Activated CD4-positive, alpha-beta memory T cell treated with anti-CD3 and anti-CD28 coated beads, Interleukin-2, amount 10 ng/mL, durations not matched to agents 7 days and 5 days (primary cell): ENCODE measurements at regions not wholly inside any gene's neighbourhood (a gene's known extent, or its start where the extent isn't known, plus 50 kb on each side); places are given as distances from the start of the nearest gene placed in this dataset.

Experiments
- CTCF ChIA-PET: fragments of 350-600 bp; sonication (Branson Sonifier 250); formaldehyde crosslinking; loops from one replicate; lab custom pipeline; 2021; ENCODE audit warnings: antibody characterized with exemption, inconsistent platforms; lab: Charles Lee
- POLR2A ChIA-PET: fragments of 350-600 bp; sonication (Branson Sonifier 250); formaldehyde crosslinking; loops from one replicate; lab custom pipeline; 2021; ENCODE audit warnings: antibody characterized with exemption; lab: Charles Lee
- DNase-seq: peaks from one replicate; pipeline ENCODE4 v3.0.0-alpha.2; 2020
- H3K27ac Mint-ChIP-seq: one replicate; pipeline ENCODE4 v1.8.0; 2021; ENCODE audit warnings: mild to moderate bottlenecking, mixed read lengths
- H3K27me3 Mint-ChIP-seq: one replicate; pipeline ENCODE4 v1.8.0; 2021; ENCODE audit warnings: mixed read lengths
- H3K36me3 Mint-ChIP-seq: one replicate; pipeline ENCODE4 v1.8.0; 2021; ENCODE audit warnings: low read depth, mixed read lengths
- H3K4me1 Mint-ChIP-seq: one replicate; pipeline ENCODE4 v1.8.0; 2021; ENCODE audit warnings: mixed read lengths
- H3K4me3 Mint-ChIP-seq: one replicate; pipeline ENCODE4 v1.8.0; 2021; ENCODE audit warnings: mild to moderate bottlenecking, mixed read lengths
- H3K9me3 Mint-ChIP-seq: one replicate; pipeline ENCODE4 v1.8.0; 2021; ENCODE audit warnings: mixed read lengths

- ChIA-PET POLR2A (no interaction called here), CTCF (no interaction called here)
- DNase-seq = no peak
- Mint-ChIP-seq H3K27me3 (no peaks in the 10 kb centered on the region), H3K9me3 (no peaks in the 10 kb centered on the region), H3K4me3 (no peak overlapping the region), H3K4me1 (no peaks in the 10 kb centered on the region), H3K36me3 (no peaks in the 10 kb centered on the region), H3K27ac (no peak overlapping the region)
Observed at GRCh38 chr13:78410164-78410563, 193.2 kb downstream of the POU4F1 start.

DNA sequence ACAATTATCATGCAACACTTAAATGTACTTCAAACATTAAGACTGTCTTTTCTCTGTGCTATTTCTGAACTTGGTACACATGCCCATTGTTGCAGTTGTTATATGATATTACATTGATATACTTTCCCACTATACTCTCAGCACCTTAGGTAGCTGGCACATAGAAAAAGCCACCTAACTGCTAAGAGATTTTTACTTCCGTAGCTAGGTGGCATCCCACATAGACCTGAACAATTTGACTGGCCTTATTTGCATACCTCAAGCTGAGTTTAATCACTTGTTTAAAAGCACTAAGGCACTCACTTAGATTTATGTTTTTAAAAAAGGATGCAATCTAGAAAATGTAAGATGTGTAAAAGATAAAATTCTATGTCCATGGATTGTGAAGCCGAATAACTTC is 194.2 kb downstream of the POU4F1 start:
- H3K9me3 Mint-ChIP-seq = no peaks in the 10 kb centered on the region
- H3K4me1 Mint-ChIP-seq = no peaks in the 10 kb centered on the region
- DNase-seq = no peak
- no peaks in the 10 kb centered on the region for H3K36me3 Mint-ChIP-seq
- CTCF ChIA-PET = no interaction called here
- H3K27ac Mint-ChIP-seq = no peak overlapping the region
- POLR2A ChIA-PET = no interaction called here
- H3K4me3 Mint-ChIP-seq = no peak overlapping the region
- no peaks in the 10 kb centered on the region for H3K27me3 Mint-ChIP-seq

- Mint-ChIP-seq H3K36me3 (no peaks in the 10 kb centered on the region), H3K9me3 (no peaks in the 10 kb centered on the region), H3K4me3 (no peak overlapping the region), H3K27ac (no peak overlapping the region), H3K4me1 (no peaks in the 10 kb centered on the region), H3K27me3 (no peaks in the 10 kb centered on the region)
- DNase-seq = no peak
- POLR2A ChIA-PET = no interaction called here
- CTCF ChIA-PET = no interaction called here
Observed at GRCh38 chr13:78404846-78405360, 198.4 kb downstream of the POU4F1 start.

- H3K9me3 Mint-ChIP-seq = no peaks in the 10 kb centered on the region
- H3K27ac Mint-ChIP-seq = no peak overlapping the region
- DNase-seq = no peak
- no peak overlapping the region for H3K4me3 Mint-ChIP-seq
- CTCF ChIA-PET = no interaction called here
- H3K36me3 Mint-ChIP-seq = no peaks in the 10 kb centered on the region
- no peaks in the 10 kb centered on the region for H3K27me3 Mint-ChIP-seq
- no peaks in the 10 kb centered on the region for H3K4me1 Mint-ChIP-seq
- POLR2A ChIA-PET = no interaction called here
Observed at GRCh38 chr13:78402708-78403400, 200.5 kb downstream of the POU4F1 start.

DNA sequence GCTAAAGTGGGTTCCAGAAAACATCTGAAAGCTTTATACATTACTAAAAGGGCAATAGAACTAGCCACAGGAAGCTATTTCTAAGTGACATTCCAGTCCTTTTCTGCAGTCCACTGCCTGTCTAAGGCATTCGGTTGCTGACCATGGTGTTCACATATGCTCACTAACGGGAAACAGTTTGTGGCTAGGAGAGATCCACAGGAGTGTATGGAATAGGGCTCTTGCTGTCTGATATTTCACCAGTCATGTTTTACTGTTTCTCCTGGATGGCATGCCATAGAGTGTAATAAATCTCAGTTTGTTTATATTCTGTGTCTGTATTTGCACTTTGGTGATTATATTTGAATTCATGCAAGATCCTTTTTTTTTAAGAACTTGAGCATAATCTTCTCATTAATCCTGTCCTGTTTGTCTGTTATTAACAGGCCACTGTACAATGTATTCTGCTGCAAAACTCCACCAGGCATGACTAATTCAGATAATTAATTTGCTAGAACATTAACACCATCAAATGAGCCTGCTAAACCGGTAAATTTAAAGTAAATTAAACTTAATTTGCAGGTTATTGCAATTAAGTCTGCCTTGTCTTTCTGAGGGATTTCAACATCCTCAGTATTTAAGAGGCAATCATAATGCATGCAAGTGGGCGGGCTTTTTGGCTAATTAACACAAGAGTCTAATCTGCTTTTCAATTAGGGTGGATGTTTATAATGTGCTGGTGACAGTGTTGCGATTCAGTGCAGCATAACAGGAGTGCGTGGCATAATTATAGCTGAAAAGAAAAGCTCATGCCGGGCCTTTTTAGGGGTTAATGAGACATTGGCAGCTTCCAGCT is 201.3 kb downstream of the POU4F1 start:
- no peaks in the 10 kb centered on the region for H3K27me3 Mint-ChIP-seq
- CTCF ChIA-PET = no interaction called here
- no peaks in the 10 kb centered on the region for H3K36me3 Mint-ChIP-seq

DNA sequence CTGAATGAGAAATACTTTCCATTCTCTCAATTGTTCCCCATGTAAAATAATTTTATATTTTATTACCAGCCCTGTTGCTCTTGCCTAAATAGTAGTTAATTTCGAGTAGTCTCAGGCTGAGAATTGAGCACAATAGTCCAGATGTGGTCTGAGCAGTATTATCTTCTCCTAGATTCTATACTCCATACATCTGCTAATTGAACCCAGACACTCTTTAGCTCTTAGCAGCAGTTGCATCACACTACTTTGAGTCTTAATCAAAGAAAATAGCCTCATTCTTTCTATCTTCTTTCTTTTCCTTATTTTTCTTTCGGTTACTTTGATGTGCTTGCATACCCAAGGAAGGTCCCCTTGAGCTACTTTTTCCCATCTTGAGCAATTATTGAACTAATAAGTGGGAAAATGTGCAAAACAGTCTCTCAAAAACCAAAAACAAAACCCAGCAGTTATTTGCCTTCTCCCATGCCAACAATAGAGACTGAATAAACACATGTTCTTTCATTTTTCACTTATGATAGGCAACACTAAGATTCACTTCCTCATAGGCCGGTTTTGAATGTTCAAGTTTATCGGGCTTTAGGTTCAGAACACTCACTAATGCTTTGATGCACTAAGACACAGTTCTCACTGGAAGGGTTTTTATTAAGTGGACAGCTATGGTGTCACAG is 204.5 kb downstream of the POU4F1 start:
- no peaks in the 10 kb centered on the region for H3K4me1 Mint-ChIP-seq
- H3K9me3 Mint-ChIP-seq = no peaks in the 10 kb centered on the region
- H3K27ac Mint-ChIP-seq = no peak overlapping the region
- H3K4me3 Mint-ChIP-seq = no peak overlapping the region
- no peaks in the 10 kb centered on the region for H3K27me3 Mint-ChIP-seq
- POLR2A ChIA-PET = no interaction called here
- CTCF ChIA-PET = no interaction called here
- H3K36me3 Mint-ChIP-seq = no peaks in the 10 kb centered on the region
- DNase-seq = no peak

More for the DNA sequence above, 201.3 kb downstream of the POU4F1 start:
- Mint-ChIP-seq H3K4me1 (no peaks in the 10 kb centered on the region), H3K9me3 (no peaks in the 10 kb centered on the region), H3K27ac (no peak overlapping the region), H3K4me3 (no peak overlapping the region)
- POLR2A ChIA-PET = no interaction called here
- no peak for DNase-seq

DNA sequence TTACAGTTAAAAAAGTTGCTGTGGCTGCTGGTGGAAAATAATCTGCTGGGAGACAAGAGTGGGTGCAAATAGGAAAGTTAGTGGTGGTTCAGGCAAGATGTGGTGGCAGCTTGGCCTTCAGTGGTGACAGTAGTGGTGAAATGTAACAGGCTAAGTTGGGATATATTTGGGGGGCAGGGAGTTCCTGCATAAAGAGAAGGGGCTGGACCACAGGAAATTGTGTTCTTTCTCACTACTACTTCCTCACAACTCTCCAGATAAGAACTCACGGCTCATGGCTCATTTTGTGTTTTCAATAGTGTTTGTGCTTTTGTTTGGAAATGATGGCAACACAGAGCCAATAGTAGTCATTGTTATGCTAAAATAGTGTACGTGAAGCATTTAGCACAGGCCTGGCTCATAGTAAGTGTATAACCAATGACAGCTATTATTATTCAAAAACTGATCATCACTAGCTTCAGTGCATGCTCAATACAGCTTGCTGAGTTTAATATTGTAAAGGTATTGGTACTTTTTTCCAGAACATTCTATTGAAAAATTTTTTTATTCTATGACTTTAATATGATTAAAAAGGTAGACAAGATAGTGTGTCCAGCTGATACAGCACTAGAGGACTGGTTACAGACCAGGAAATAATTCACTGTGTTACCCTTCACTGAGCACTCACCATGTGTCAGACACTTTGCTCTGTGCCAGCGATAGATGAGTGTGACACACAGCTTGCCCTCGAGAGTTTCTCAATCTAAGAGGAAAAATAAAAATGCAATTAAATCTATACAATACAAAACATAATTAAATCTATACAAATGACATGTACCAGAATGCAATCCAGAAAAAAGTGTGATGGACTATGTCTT is 209.8 kb downstream of the POU4F1 start:
- CTCF ChIA-PET = no interaction called here
- Mint-ChIP-seq H3K4me3 (no peak overlapping the region), H3K27me3 (no peaks in the 10 kb centered on the region), H3K27ac (no peak overlapping the region), H3K4me1 (no peaks in the 10 kb centered on the region), H3K9me3 (no peaks in the 10 kb centered on the region), H3K36me3 (no peaks in the 10 kb centered on the region)
- POLR2A ChIA-PET = no interaction called here
- DNase-seq = no peak

DNA sequence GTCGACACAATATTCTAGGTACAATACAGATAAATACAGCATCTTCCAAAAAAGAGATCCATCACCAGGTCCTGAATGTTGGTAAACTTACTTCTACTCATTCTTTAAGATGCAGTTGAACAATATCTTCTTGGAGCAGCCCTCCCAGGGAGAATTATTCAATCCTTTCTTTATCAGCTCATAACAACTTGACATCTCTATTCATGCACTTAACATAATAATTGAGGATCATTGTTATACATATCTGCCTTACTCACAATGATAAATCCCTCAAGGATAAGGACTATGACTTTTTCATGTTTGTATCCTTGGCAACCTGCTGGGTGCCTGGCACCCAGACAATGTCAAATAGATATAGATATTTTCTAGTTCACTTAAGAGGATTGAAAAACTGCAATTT is 219.5 kb downstream of the POU4F1 start:
- POLR2A ChIA-PET = no interaction called here
- no peak overlapping the region for H3K27ac Mint-ChIP-seq

DNA sequence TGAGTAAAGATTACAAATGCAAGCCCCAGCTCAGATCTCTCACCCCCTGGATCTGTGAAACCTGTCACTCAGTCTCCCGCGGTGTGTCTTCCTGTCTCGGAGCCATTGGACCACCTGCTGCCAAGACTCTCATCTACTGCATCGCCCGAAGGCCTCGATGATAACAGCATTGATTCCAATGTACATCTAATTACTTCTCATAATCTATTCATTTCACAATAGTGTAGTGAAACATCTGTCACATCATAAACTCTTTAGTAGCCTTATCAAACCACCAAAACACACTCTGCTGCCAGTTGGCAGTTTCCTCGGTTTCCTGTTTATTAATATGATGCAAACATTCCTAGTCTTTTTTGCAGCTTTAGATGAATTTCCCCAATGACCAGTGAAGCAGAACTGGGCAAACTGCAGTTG is 220.3 kb downstream of the POU4F1 start:
- Mint-ChIP-seq H3K27ac (no peak overlapping the region), H3K9me3 (no peaks in the 10 kb centered on the region), H3K36me3 (no peaks in the 10 kb centered on the region), H3K4me3 (no peak overlapping the region), H3K4me1 (no peaks in the 10 kb centered on the region), H3K27me3 (no peaks in the 10 kb centered on the region)
- ChIA-PET POLR2A (no interaction called here), CTCF (no interaction called here)
- no peak for DNase-seq

More for the DNA sequence above, 219.5 kb downstream of the POU4F1 start:
- Mint-ChIP-seq H3K9me3 (no peaks in the 10 kb centered on the region), H3K36me3 (no peaks in the 10 kb centered on the region), H3K4me3 (no peak overlapping the region), H3K4me1 (no peaks in the 10 kb centered on the region), H3K27me3 (no peaks in the 10 kb centered on the region)
- no peak for DNase-seq
- CTCF ChIA-PET = interaction anchor here (1.1 kb wide), 1 partner anchor 12 kb away, joined by 4 read pairs; no protein-coding TSS in a partner anchor

- CTCF ChIA-PET = no interaction called here
- Mint-ChIP-seq H3K9me3 (no peaks in the 10 kb centered on the region), H3K27ac (no peak overlapping the region), H3K36me3 (no peaks in the 10 kb centered on the region), H3K27me3 (no peaks in the 10 kb centered on the region), H3K4me3 (no peak overlapping the region), H3K4me1 (no peaks in the 10 kb centered on the region)
- POLR2A ChIA-PET = no interaction called here
- DNase-seq = no peak
Observed at GRCh38 chr13:78382491-78382890, 220.9 kb downstream of the POU4F1 start.

DNA sequence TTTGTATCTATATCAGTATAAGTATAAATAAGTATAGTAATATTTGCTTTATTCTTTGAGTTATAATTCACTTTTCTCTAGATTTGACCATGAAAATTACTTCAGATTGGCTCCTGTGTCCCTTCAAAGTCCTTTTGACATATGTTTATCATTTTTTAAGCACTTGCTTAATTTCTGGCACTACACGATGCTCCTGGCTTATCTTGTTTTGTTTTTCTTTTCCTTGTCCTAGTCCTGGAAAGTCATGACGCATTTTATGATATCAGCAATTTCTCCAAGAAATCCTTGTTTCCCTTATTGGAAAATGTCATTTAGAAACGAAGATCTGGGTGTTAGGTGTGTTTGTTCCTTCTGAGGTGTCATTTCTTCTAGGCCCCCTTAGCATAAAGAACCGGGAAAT is 226.5 kb downstream of the POU4F1 start:
- no peak for DNase-seq
- Mint-ChIP-seq H3K9me3 (no peaks in the 10 kb centered on the region), H3K27me3 (no peaks in the 10 kb centered on the region), H3K27ac (no peak overlapping the region), H3K36me3 (no peaks in the 10 kb centered on the region), H3K4me3 (no peak overlapping the region), H3K4me1 (no peaks in the 10 kb centered on the region)
- CTCF ChIA-PET = no interaction called here
- POLR2A ChIA-PET = no interaction called here

DNA sequence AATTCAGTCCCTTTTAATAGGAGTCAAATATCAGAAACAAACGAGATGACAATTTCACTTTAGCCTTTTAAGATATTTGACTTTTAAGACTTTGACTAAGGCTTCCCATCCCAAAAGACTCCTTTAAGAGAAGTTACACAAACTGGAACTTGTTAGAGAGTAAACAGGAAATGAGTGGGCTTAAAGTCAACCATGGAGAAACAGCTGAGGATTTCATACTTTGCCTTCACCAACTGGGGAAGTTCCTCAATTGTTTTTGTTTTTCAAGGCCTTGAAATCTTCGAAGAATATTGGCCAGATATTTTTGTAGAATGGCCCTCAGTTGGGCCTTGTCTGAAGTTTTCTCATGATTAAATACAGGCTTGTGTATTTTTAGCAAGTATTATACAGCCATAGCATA is 227.3 kb downstream of the POU4F1 start:
- DNase-seq = no peak
- CTCF ChIA-PET = no interaction called here
- Mint-ChIP-seq H3K27ac (no peak overlapping the region), H3K36me3 (no peaks in the 10 kb centered on the region), H3K9me3 (no peaks in the 10 kb centered on the region), H3K27me3 (no peaks in the 10 kb centered on the region), H3K4me3 (no peak overlapping the region), H3K4me1 (no peaks in the 10 kb centered on the region)
- POLR2A ChIA-PET = no interaction called here
